ENCODE measurements at regions not wholly inside any gene's neighbourhood (a gene's known extent, or its start where the extent isn't known, plus 50 kb on each side); places are given as distances from the start of the nearest gene placed in this dataset.
"Not testable (repeated sequence)": the region's sequence is repeated elsewhere in the genome, so short reads cannot be mapped to it uniquely, and the experiment has no call there.

DNA sequence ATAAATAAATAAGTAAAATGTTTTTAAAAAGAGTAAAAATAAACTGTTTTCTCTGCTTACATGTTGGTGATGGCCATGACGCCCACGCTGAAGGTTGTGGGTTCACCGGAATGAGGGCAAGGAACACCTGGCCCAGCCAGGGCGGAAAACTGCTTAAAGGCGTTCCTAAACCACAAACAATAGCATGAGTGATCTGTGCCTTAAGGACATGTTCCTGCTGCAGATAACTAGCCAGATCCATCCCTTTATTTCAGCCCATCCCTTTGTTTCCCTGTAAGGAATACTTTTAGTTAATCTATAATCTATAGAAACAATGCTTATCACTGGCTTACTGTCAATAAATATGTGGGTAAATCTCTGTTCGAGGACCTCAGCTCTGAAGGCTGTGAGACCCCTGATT, 63.3 kb upstream of the CEP78 start:
- H3K4me1 Mint-ChIP-seq; H3K27me3 Mint-ChIP-seq (ENCODE audit: insufficient read depth, low read depth); H3K36me3 Mint-ChIP-seq; H2AFZ ChIP-seq (replicated peaks); H3K4me1 ChIP-seq; H3K4me3 ChIP-seq; H3K4me2 ChIP-seq; H3K9me3 ChIP-seq (ENCODE audit: low read depth); H3K27me3 ChIP-seq; H3K9ac ChIP-seq; H3K4me3 Mint-ChIP-seq; H3K36me3 ChIP-seq; H3K79me2 ChIP-seq (ENCODE audit: low read depth); DNase-seq (ENCODE audit: low spot score); H3K27ac ChIP-seq; H3K27ac Mint-ChIP-seq; H3F3A ChIP-seq (ENCODE audit: low read depth); H4K20me1 ChIP-seq (ENCODE audit: low read depth): not testable (repeated sequence)
- peaks cover 13% of the 10 kb centered on the region for H3K9me3 Mint-ChIP-seq

DNA sequence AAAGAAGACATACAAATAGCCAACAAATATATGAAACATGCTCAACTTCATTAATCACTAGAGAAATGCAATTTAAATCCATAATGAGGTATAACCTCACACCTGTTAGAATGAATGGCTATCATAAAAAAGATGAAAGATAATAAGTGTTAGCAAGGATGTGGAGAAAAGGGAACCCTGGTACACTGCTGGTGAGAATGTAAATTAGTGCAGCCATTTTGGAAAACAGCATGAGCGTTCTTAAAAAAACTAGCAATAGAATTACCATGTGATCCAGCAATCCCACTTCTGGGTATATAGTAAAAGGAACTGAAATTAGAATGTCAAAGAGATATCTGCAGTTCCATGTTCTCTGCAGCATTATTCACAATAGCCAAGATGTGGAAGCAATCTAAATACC, 64.2 kb upstream of the CEP78 start:
- Histone ChIP-seq H3K27me3 (no peaks in the 10 kb centered on the region), H3K36me3 (no peaks in the 10 kb centered on the region), H3K9me3 (ENCODE audit: low read depth) (peaks cover 5% of the 10 kb centered on the region), H4K20me1 (ENCODE audit: low read depth) (no peaks in the 10 kb centered on the region), H3K4me2 (no peak overlapping the region), H2AFZ (replicated peaks) (no peak overlapping the region), H3K9ac (no peak overlapping the region), H3K4me3 (no peak overlapping the region), H3K4me1 (no peaks in the 10 kb centered on the region), H3K79me2 (ENCODE audit: low read depth) (no peaks in the 10 kb centered on the region), H3F3A (ENCODE audit: low read depth) (no peaks in the 10 kb centered on the region), H3K27ac (no peak overlapping the region)
- Mint-ChIP-seq H3K9me3 (peaks cover 13% of the 10 kb centered on the region), H3K4me1 (peaks cover 4% of the 10 kb centered on the region), H3K27me3 (ENCODE audit: insufficient read depth, low read depth) (no peaks in the 10 kb centered on the region), H3K4me3 (no peak overlapping the region), H3K36me3 (no peaks in the 10 kb centered on the region), H3K27ac (no peak overlapping the region)
- no peak for DNase-seq (ENCODE audit: low spot score)
- TF ChIP-seq, protein P1, sequence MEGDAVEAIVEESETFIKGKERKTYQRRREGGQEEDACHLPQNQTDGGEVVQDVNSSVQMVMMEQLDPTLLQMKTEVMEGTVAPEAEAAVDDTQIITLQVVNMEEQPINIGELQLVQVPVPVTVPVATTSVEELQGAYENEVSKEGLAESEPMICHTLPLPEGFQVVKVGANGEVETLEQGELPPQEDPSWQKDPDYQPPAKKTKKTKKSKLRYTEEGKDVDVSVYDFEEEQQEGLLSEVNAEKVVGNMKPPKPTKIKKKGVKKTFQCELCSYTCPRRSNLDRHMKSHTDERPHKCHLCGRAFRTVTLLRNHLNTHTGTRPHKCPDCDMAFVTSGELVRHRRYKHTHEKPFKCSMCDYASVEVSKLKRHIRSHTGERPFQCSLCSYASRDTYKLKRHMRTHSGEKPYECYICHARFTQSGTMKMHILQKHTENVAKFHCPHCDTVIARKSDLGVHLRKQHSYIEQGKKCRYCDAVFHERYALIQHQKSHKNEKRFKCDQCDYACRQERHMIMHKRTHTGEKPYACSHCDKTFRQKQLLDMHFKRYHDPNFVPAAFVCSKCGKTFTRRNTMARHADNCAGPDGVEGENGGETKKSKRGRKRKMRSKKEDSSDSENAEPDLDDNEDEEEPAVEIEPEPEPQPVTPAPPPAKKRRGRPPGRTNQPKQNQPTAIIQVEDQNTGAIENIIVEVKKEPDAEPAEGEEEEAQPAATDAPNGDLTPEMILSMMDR (IDR thresholded peaks at IDR 0.05): no peak
- TF ChIP-seq EZH2 (IDR thresholded peaks at IDR 0.05): no peak
- TF ChIP-seq EZH2phosphoT487 (IDR thresholded peaks at IDR 0.05): no peak

DNA sequence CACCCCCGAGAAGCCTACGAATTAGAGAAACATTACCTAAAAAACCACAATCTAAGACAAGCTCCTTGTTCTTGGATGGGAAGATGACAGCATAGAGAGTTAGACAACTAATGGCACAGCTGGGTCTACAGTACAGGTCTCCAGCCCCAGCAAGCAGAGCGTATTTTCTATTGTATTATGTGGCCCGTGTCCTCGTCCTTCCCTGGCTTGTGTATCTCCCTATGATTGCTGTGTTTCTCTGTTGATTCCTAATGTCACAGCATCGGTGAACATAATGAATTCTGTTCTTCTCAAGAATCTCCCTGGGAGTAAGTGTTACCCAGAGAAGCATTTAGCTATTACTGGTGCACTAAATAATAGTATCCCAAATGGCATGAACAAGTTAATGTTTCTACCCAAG, 66.8 kb upstream of the CEP78 start:
- H3K27me3 ChIP-seq: no peaks in the 10 kb centered on the region
- H3K4me1 ChIP-seq: no peaks in the 10 kb centered on the region
- no peak overlapping the region for H3K4me3 Mint-ChIP-seq
- H3K9ac ChIP-seq: no peak overlapping the region
- H3K4me1 Mint-ChIP-seq: peaks cover 4% of the 10 kb centered on the region
- no peaks in the 10 kb centered on the region for H4K20me1 ChIP-seq (ENCODE audit: low read depth)
- no peak overlapping the region for H3K4me3 ChIP-seq
- H3F3A ChIP-seq (ENCODE audit: low read depth): no peaks in the 10 kb centered on the region
- no peak overlapping the region for H3K27ac Mint-ChIP-seq
- no peaks in the 10 kb centered on the region for H3K36me3 Mint-ChIP-seq
- no peak for DNase-seq (ENCODE audit: low spot score)
- TF ChIP-seq, protein P1 (IDR thresholded peaks at IDR 0.05): no peak
- TF ChIP-seq EZH2phosphoT487 (IDR thresholded peaks at IDR 0.05): no peak
- TF ChIP-seq EZH2 (IDR thresholded peaks at IDR 0.05): no peak
- no peak overlapping the region for H3K4me2 ChIP-seq
- peaks cover 2% of the 10 kb centered on the region for H3K36me3 ChIP-seq
- H3K79me2 ChIP-seq (ENCODE audit: low read depth): no peaks in the 10 kb centered on the region
- no peaks in the 10 kb centered on the region for H3K27me3 Mint-ChIP-seq (ENCODE audit: insufficient read depth, low read depth)
- peak overlapping the region; percentile 44 for H2AFZ ChIP-seq (replicated peaks)
- H3K9me3 ChIP-seq (ENCODE audit: low read depth): peaks cover 8% of the 10 kb centered on the region
- H3K27ac ChIP-seq: no peak overlapping the region
- H3K9me3 Mint-ChIP-seq: peaks cover 16% of the 10 kb centered on the region

DNA sequence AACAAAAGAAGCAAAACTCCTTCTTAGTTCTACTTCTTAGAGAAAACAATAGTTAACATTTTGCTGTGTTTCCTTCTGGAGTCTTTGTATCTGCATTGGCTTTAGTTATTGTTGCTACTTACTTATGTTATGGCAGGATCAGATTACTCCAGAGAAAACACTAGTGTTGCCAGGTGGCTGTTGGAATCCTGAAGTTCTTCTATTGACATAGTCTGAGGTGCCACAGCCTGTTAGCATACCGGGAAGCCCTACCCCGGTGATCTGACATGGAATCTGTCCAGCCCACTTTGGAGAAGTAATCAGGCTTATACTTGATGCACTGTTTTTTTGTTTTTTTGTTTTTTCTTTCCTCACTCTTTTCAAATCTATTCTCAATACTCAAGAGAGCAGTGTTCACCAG, 68.5 kb upstream of the CEP78 start:
- H3K79me2 ChIP-seq (ENCODE audit: low read depth): no peaks in the 10 kb centered on the region
- no peaks in the 10 kb centered on the region for H3K4me1 ChIP-seq
- H3F3A ChIP-seq (ENCODE audit: low read depth): no peaks in the 10 kb centered on the region
- no peak overlapping the region for H3K9ac ChIP-seq
- H3K27ac ChIP-seq: no peak overlapping the region
- H3K4me2 ChIP-seq: peak overlapping the region; percentile 21
- H3K9me3 ChIP-seq (ENCODE audit: low read depth): peaks cover 6% of the 10 kb centered on the region
- peaks cover 4% of the 10 kb centered on the region for H3K36me3 ChIP-seq
- H4K20me1 ChIP-seq (ENCODE audit: low read depth): no peaks in the 10 kb centered on the region
- H3K4me3 ChIP-seq: no peak overlapping the region
- no peak overlapping the region for H2AFZ ChIP-seq (replicated peaks)
- H3K27me3 Mint-ChIP-seq (ENCODE audit: insufficient read depth, low read depth): no peaks in the 10 kb centered on the region
- H3K4me3 Mint-ChIP-seq: no peak overlapping the region
- no peak for TF ChIP-seq EZH2 (IDR thresholded peaks at IDR 0.05)
- TF ChIP-seq, protein P1 (IDR thresholded peaks at IDR 0.05): no peak
- TF ChIP-seq EZH2phosphoT487 (IDR thresholded peaks at IDR 0.05): no peak
- H3K27ac Mint-ChIP-seq: no peak overlapping the region
- peaks cover 4% of the 10 kb centered on the region for H3K4me1 Mint-ChIP-seq
- peaks cover 10% of the 10 kb centered on the region for H3K9me3 Mint-ChIP-seq
- DNase-seq (ENCODE audit: low spot score): no peak
- H3K27me3 ChIP-seq: no peaks in the 10 kb centered on the region
- no peaks in the 10 kb centered on the region for H3K36me3 Mint-ChIP-seq

Data from neural progenitor cell (in vitro differentiated cells).